ENCODE measurements at regions not wholly inside any gene's neighbourhood (a gene's known extent, or its start where the extent isn't known, plus 50 kb on each side); places are given as distances from the start of the nearest gene placed in this dataset.

DNA sequence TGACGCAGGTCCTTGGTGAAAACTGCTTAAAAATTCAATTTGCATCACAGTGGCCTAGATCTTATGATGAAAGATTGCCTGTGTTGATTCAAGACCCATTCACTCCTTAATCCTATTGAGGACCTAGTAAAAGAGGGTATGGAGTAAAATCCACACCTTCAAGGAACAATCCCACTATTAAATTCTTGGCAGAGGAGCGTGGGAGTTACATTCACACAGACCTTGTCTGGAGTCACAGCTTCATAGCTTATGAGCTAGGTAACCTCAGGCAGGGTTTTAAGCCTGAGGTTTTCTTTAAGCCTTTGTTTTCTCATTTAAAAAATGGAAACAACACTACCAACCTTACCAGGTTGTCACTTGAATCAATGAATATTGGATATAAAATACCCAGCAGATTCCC is 566.5 kb upstream of the ZNF462 start:
- TF ChIP-seq, protein P1, sequence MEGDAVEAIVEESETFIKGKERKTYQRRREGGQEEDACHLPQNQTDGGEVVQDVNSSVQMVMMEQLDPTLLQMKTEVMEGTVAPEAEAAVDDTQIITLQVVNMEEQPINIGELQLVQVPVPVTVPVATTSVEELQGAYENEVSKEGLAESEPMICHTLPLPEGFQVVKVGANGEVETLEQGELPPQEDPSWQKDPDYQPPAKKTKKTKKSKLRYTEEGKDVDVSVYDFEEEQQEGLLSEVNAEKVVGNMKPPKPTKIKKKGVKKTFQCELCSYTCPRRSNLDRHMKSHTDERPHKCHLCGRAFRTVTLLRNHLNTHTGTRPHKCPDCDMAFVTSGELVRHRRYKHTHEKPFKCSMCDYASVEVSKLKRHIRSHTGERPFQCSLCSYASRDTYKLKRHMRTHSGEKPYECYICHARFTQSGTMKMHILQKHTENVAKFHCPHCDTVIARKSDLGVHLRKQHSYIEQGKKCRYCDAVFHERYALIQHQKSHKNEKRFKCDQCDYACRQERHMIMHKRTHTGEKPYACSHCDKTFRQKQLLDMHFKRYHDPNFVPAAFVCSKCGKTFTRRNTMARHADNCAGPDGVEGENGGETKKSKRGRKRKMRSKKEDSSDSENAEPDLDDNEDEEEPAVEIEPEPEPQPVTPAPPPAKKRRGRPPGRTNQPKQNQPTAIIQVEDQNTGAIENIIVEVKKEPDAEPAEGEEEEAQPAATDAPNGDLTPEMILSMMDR (IDR thresholded peaks at IDR 0.05): no peak
- TF ChIP-seq ZFX (IDR thresholded peaks at IDR 0.05; ENCODE audit: borderline replicate concordance): no peak

Measured in 22Rv1 (cell line).